T-helper 2 cell treated with Interferon-gamma antibody and Interleukin-4, amounts not matched to agents 5 μg/mL and 100 μg/mL, for 36 hours (primary cell): ENCODE measurements at regions not wholly inside any gene's neighbourhood (a gene's known extent, or its start where the extent isn't known, plus 50 kb on each side); places are given as distances from the start of the nearest gene placed in this dataset.
"Not testable (repeated sequence)": the region's sequence is repeated elsewhere in the genome, so short reads cannot be mapped to it uniquely, and the experiment has no call there.

ENCODE experiments used
- DNase-seq: peaks from one replicate; pipeline ENCODE4 v3.0.0; 2021; ENCODE audit warnings: low spot score
- H3K27ac Mint-ChIP-seq: one replicate; pipeline ENCODE4 v1.8.0; 2021; ENCODE audit warnings: mild to moderate bottlenecking, mixed read lengths
- H3K27me3 Mint-ChIP-seq: one replicate; pipeline ENCODE4 v1.8.0; 2021; ENCODE audit warnings: low read depth, mixed read lengths
- H3K36me3 Mint-ChIP-seq: one replicate; pipeline ENCODE4 v1.8.0; 2021; ENCODE audit warnings: low read depth, mixed read lengths
- H3K4me1 Mint-ChIP-seq: one replicate; pipeline ENCODE4 v1.8.0; 2021; ENCODE audit warnings: low read depth, mixed read lengths
- H3K4me3 Mint-ChIP-seq: one replicate; pipeline ENCODE4 v1.8.0; 2022; ENCODE audit warnings: mild to moderate bottlenecking, moderate library complexity, mixed read lengths
- H3K9me3 Mint-ChIP-seq: one replicate; pipeline ENCODE4 v1.8.0; 2021; ENCODE audit warnings: mixed read lengths

GRCh38 chr16:29081829-29082639, 97.2 kb downstream of the LAT start:
- H3K36me3 Mint-ChIP-seq, H3K9me3 Mint-ChIP-seq, H3K4me1 Mint-ChIP-seq, H3K27me3 Mint-ChIP-seq: not testable (repeated sequence)
- DNase-seq = peak; percentile 23
- Mint-ChIP-seq H3K27ac (peak overlapping the region; percentile 36), H3K4me3 (peak overlapping the region; percentile 85)

- Mint-ChIP-seq H3K27ac (peak overlapping the region; percentile 98), H3K4me1 (peaks cover 20% of the 10 kb centered on the region), H3K4me3 (peak overlapping the region; percentile 90)
- peak; percentile 45 for DNase-seq
- not testable (repeated sequence) for H3K9me3 Mint-ChIP-seq, H3K27me3 Mint-ChIP-seq, H3K36me3 Mint-ChIP-seq
These were observed 89.9 kb downstream of the LAT start for GRCh38 chr16:29074554-29075402.

DNA sequence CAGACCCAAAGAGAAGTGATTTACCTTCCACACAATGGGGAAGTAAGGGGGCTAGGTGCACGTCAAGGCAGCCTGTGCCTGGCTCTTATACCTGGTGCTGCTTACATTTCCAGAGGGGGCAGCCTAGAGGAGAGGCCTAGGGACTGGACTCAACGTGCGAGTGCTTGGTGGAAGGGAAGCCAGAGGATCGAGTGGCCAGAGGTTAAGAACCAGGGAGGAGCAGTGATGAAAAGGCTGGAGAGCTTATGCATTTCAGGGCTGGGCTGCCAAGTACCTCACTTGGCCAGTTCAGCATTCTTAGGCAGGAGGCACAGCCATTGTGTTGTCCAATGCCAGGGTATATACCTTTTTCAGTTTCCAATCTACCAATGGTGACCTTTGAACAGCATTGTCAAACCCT, 77.4 kb downstream of the LAT start:
- not testable (repeated sequence) for H3K4me3 Mint-ChIP-seq, H3K27me3 Mint-ChIP-seq, H3K4me1 Mint-ChIP-seq, H3K9me3 Mint-ChIP-seq, H3K27ac Mint-ChIP-seq, DNase-seq, H3K36me3 Mint-ChIP-seq

DNA sequence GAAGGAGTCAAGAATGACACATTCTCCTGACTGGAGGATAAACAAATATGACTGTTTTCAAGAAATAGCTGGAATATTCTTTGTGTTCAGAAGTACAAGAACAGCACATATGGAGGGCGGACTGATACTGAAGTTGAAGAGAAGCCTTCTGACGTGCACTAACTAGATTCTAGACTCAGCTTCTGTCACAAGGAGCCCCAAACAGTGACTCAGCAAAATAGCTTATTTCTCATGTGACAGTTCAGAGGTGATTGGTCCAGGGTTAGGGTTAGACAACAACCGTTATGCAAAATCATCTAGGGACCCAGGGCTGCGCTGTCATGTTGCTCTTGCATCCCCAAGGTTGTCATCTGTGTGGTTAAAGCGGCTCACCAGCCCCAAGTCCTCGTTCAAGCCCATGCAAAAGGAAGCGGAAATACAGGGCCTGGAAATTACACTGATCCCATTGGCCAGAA, 76.6 kb downstream of the LAT start:
- not testable (repeated sequence) for H3K36me3 Mint-ChIP-seq, H3K4me1 Mint-ChIP-seq, H3K4me3 Mint-ChIP-seq, H3K27me3 Mint-ChIP-seq, DNase-seq, H3K9me3 Mint-ChIP-seq, H3K27ac Mint-ChIP-seq

DNA sequence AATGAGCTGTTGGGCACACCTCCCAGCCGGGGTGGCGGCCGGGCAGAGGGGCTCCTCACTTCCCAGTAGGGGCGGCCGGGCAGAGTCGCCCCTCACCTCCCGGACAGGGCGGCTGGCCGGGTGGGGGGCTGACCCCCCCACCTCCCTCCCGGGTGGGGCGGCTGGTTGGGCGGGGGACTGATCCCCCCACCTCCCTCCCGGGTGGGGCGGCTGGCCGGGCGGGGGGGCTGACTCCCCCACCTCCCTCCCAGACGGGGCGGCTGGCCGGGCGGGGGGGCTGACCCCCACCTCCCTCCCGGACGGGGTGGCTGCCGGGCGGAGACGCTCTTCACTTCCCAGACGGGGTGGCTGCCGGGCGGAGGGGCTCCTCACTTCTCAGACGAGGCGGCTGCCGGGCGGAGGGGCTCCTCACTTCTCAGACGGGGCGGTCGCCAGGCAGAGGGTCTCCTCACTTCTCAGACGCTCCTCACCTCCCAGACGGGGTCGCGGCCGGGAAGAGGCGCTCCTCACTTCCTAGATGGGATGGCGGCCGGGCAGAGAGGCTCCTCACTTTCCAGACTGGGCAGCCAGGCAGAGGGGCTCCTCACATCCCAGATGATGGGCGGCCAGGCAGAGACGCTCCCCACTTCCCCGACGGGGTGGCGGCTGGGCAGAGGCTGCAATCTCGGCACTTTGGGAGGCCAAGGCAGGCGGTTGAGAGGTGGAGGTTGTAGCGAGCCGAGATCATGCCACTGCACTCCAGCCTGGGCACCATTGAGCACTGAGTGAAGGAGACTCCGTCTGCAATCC, 75.4 kb downstream of the LAT start:
- not testable (repeated sequence) for DNase-seq, H3K9me3 Mint-ChIP-seq, H3K27me3 Mint-ChIP-seq, H3K27ac Mint-ChIP-seq, H3K4me3 Mint-ChIP-seq, H3K36me3 Mint-ChIP-seq, H3K4me1 Mint-ChIP-seq

GRCh38 chr16:29059575-29059974, 74.7 kb downstream of the LAT start:
- H3K36me3 Mint-ChIP-seq, DNase-seq, H3K27me3 Mint-ChIP-seq, H3K27ac Mint-ChIP-seq, H3K4me1 Mint-ChIP-seq, H3K9me3 Mint-ChIP-seq, H3K4me3 Mint-ChIP-seq: not testable (repeated sequence)
